ENCODE measurements at regions not wholly inside any gene's neighbourhood (a gene's known extent, or its start where the extent isn't known, plus 50 kb on each side); places are given as distances from the start of the nearest gene placed in this dataset.
A peak's percentile ranks its signal among the peaks of the same experiment; 100 is the strongest.

DNA sequence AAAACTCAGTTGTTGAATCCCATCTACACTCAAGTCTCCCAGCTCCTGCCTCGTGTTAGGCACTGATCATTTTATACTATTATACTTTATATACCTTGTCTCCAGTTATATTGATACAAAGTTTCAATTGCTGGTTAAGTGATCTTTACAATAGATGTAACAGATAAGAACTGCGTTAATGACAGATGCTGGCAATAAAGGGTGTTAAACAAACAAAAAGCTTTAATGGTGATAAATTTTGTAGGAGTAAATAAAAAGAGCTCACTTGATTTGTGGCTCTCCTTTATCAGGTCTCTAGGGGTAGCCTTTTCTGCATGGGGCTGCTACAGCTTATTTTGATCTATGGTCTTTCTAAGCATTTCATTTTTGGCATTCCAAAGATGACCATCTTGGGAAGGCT lies 106.9 kb upstream of the GAREM1 start:
- Mint-ChIP-seq H3K4me3 (no peak overlapping the region), H3K36me3 (no peaks in the 10 kb centered on the region), H3K9me3 (peaks cover 7% of the 10 kb centered on the region), H3K27me3 (ENCODE audit: low read depth) (peaks cover 20% of the 10 kb centered on the region), H3K27ac (no peak overlapping the region), H3K4me1 (peaks cover 3% of the 10 kb centered on the region)
- no peak for DNase-seq (ENCODE audit: low spot score in 2 of 2, unreplicated experiment in 2 of 2)
- TF ChIP-seq, protein P1, sequence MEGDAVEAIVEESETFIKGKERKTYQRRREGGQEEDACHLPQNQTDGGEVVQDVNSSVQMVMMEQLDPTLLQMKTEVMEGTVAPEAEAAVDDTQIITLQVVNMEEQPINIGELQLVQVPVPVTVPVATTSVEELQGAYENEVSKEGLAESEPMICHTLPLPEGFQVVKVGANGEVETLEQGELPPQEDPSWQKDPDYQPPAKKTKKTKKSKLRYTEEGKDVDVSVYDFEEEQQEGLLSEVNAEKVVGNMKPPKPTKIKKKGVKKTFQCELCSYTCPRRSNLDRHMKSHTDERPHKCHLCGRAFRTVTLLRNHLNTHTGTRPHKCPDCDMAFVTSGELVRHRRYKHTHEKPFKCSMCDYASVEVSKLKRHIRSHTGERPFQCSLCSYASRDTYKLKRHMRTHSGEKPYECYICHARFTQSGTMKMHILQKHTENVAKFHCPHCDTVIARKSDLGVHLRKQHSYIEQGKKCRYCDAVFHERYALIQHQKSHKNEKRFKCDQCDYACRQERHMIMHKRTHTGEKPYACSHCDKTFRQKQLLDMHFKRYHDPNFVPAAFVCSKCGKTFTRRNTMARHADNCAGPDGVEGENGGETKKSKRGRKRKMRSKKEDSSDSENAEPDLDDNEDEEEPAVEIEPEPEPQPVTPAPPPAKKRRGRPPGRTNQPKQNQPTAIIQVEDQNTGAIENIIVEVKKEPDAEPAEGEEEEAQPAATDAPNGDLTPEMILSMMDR (IDR thresholded peaks at IDR 0.05; ENCODE audit: unreplicated experiment): no peak

DNA sequence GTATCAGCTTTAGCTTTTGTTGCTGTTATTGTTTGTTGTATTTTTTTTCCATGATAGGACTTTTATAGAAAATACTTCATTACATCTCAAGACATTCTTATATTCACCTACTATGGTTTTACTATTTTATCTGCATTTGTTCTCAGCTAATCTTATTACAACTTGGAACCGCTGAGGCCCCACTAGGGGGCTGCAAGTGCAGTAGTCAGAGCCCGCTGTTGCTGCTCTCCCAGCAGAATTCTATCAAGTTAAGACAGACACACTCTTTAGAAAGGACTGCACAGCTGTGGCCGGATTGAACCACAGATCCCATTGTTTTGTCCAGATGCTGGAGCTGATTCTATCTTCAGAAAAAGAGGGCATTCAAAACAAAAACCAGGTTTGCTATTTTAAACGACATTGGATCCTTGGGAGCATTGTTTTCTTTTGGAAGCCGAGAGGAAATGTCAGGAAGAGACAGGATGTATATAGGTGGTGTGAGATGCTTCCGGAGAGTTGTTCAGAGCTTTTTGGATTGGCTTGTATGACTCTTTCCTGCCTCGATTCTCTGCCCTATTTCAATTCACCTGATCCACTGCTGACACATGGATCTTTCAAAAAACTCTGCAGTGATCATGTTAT lies 105.7 kb upstream of the GAREM1 start:
- Mint-ChIP-seq H3K4me3 (no peak overlapping the region), H3K27me3 (ENCODE audit: low read depth) (peaks cover 25% of the 10 kb centered on the region), H3K9me3 (peaks cover 7% of the 10 kb centered on the region), H3K4me1 (no peaks in the 10 kb centered on the region), H3K27ac (no peak overlapping the region), H3K36me3 (no peaks in the 10 kb centered on the region)
- peak in 1 of 2 experiments; percentile 51 for DNase-seq (ENCODE audit: low spot score in 2 of 2, unreplicated experiment in 2 of 2)
- TF ChIP-seq, protein P1 (IDR thresholded peaks at IDR 0.05; ENCODE audit: unreplicated experiment): no peak

DNA sequence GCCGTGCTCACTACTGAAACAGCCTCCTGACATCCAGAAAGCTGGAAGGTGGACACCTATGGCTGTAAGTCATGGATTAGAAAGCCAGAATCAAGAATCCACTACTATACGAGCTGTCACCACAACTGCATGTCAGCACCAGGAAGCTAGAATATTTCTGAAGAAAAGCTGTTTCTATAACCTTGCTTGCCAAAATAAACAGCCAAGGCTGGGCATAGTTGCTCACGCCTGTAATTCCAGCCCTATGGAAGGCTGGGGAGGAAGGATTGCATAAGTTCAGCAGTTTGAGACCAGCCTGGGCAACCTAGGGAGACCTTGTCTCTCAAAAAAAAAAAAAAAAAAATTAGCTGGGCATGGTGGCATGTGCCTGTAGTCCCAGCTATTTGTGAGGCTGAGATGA lies 96.3 kb upstream of the GAREM1 start:
- no peak for DNase-seq (ENCODE audit: low spot score in 2 of 2, unreplicated experiment in 2 of 2)
- H3K27me3 Mint-ChIP-seq (ENCODE audit: low read depth): peaks cover 17% of the 10 kb centered on the region

DNA sequence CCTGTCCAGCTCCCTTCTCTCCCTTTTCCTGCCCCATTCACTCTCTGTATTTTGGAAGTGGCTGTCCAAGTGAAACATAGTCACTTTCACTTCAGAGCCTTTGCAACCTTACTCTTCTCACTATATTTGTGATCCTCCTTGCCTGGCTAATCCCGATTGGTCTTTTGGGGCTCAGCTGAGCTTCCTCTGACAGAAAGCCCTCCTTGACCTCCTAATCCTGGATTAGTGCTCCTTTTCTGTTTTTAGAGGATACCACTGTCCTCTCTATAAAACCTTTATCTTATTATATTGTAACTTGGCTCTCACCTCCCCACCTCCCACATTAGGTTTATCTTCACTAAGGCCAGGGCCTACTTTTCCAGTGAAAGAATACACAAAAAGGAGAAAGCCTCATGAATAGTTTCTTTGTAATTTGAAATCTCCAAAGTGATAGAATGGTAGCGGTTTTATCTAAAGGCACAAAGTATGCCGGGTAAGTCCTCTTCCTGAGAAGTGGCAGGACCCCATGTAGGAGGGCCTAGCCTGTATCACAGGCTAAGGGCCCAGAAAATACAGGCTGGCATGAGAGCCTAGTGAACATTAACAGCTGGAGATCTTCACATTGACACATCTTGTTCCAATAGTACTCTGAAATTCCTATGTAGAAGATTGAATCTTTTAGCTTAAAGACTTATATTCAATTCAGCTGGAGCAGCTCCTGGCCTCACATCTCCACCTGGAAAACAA lies 83.1 kb upstream of the GAREM1 start:
- TF ChIP-seq, protein P1 (IDR thresholded peaks at IDR 0.05; ENCODE audit: unreplicated experiment): no peak
- Mint-ChIP-seq H3K27ac (no peak overlapping the region), H3K9me3 (no peaks in the 10 kb centered on the region), H3K4me1 (peaks cover 17% of the 10 kb centered on the region), H3K36me3 (no peaks in the 10 kb centered on the region), H3K4me3 (no peak overlapping the region), H3K27me3 (ENCODE audit: low read depth) (peaks cover 1% of the 10 kb centered on the region)
- DNase-seq (ENCODE audit: low spot score in 2 of 2, unreplicated experiment in 2 of 2): no peak

More for the DNA sequence above, 96.3 kb upstream of the GAREM1 start:
- TF ChIP-seq, protein P1 (IDR thresholded peaks at IDR 0.05; ENCODE audit: unreplicated experiment): no peak
- Mint-ChIP-seq H3K4me1 (peaks cover 5% of the 10 kb centered on the region), H3K27ac (no peak overlapping the region), H3K36me3 (no peaks in the 10 kb centered on the region), H3K4me3 (no peak overlapping the region), H3K9me3 (peaks cover 23% of the 10 kb centered on the region)

DNA sequence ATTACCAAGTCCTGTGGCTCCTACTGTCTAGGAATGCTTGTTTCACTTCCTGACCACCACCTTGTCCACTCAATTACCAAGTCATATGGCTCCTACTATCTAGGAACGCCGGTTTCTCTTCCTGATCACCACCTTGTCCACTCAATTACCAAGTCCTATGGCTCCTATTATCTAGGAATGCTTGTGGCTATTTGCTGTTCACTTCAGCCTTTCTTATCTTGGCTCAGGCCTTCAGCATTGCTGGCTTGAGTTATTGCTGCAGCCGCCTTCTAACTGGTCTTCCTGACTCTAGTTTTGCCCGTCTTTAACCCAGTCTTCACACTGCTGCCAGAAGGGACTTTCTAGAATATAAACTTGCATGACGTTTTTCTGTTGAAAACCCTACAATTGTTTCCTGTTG lies 82.5 kb upstream of the GAREM1 start:
- Mint-ChIP-seq H3K36me3 (no peaks in the 10 kb centered on the region), H3K4me3 (no peak overlapping the region), H3K9me3 (no peaks in the 10 kb centered on the region), H3K27me3 (ENCODE audit: low read depth) (peaks cover 1% of the 10 kb centered on the region), H3K4me1 (peaks cover 22% of the 10 kb centered on the region), H3K27ac (no peak overlapping the region)
- TF ChIP-seq, protein P1 (IDR thresholded peaks at IDR 0.05; ENCODE audit: unreplicated experiment): no peak
- no peak for DNase-seq (ENCODE audit: low spot score in 2 of 2, unreplicated experiment in 2 of 2)

Data from mesothelial cell of epicardium (in vitro differentiated cells).